Choroid plexus epithelial cell (primary cell): ENCODE measurements at regions not wholly inside any gene's neighbourhood (a gene's known extent, or its start where the extent isn't known, plus 50 kb on each side); places are given as distances from the start of the nearest gene placed in this dataset.

Source experiments
- DNase-seq: peaks from one replicate; pipeline ENCODE4 v3.0.0-alpha.2; 2010; ENCODE audit warnings: low read depth
- H3K4me3 ChIP-seq: 2 replicates; pipeline ENCODE4 v1.5.1; 2011; ENCODE audit warnings: low read depth, mild to moderate bottlenecking, control low read depth, low read length, moderate library complexity
- CTCF ChIP-seq: conservative IDR thresholded peaks from 2 replicates; pipeline ENCODE4 v1.5.1; 2011; ENCODE audit warnings: low read depth, mild to moderate bottlenecking, control low read depth, inconsistent platforms, low read length, moderate library complexity

- no peak for TF ChIP-seq CTCF
- H3K4me3 ChIP-seq: no peak overlapping the region
- peak; percentile 25 for DNase-seq
Observed at GRCh38 chr20:24764794-24765202, 184.3 kb upstream of the CST7 start.

- no peak for TF ChIP-seq CTCF
- no peak for DNase-seq
Observed at GRCh38 chr20:24765316-24766142, 183.5 kb upstream of the CST7 start.

GRCh38 chr20:24766143-24766527 is 182.9 kb upstream of the CST7 start:
- DNase-seq: no peak
- no peak for TF ChIP-seq CTCF
- no peak overlapping the region for H3K4me3 ChIP-seq

More at GRCh38 chr20:24765316-24766142, 183.5 kb upstream of the CST7 start:
- no peak overlapping the region for H3K4me3 ChIP-seq

GRCh38 chr20:24766826-24767622 is 182.0 kb upstream of the CST7 start:
- no peak for DNase-seq
- TF ChIP-seq CTCF: no peak
- H3K4me3 ChIP-seq: no peak overlapping the region

- no peak for DNase-seq
- no peak for TF ChIP-seq CTCF
- H3K4me3 ChIP-seq: no peak overlapping the region
Observed at GRCh38 chr20:24767623-24768100, 181.4 kb upstream of the CST7 start.

- peak; percentile 69 for DNase-seq
- H3K4me3 ChIP-seq: no peak overlapping the region
- TF ChIP-seq CTCF: no peak
Observed at GRCh38 chr20:24768201-24768636, 180.8 kb upstream of the CST7 start.
